ENCODE measurements at regions not wholly inside any gene's neighbourhood (a gene's known extent, or its start where the extent isn't known, plus 50 kb on each side); places are given as distances from the start of the nearest gene placed in this dataset.

GRCh38 chr4:24476282-24476681, 108.1 kb downstream of the DHX15 start:
- peak in 5 of 7 experiments; percentile 24 to 58 (median 37) for TF ChIP-seq CTCF (IDR thresholded peaks at IDR 0.05)
- no peak for TF ChIP-seq POLR2A (IDR thresholded peaks at IDR 0.05)
